BLaER1 treated with 17β-estradiol and CSF1 and Interleukin-3, amounts not matched to agents 10 nM and 100 nM (cell line): ENCODE measurements at regions not wholly inside any gene's neighbourhood (a gene's known extent, or its start where the extent isn't known, plus 50 kb on each side); places are given as distances from the start of the nearest gene placed in this dataset.
"Not testable (repeated sequence)": the region's sequence is repeated elsewhere in the genome, so short reads cannot be mapped to it uniquely, and the experiment has no call there.

Experiments
- H3K27ac ChIP-seq, 11 experiments: shearing (Covaris generic); formaldehyde crosslinking; 2 replicates each; pipeline ENCODE4 v1.8.1; 2022
- H3K27me3 ChIP-seq, 11 experiments: shearing (Covaris generic); formaldehyde crosslinking; 2 replicates each; pipeline ENCODE4 v1.8.1; 2022
- H3K36me3 ChIP-seq, 11 experiments: shearing (Covaris generic); formaldehyde crosslinking; 2 replicates each; pipeline ENCODE4 v1.8.1; 2022
- H3K4me1 ChIP-seq, 10 experiments: shearing (Covaris generic); formaldehyde crosslinking; 2 replicates each; pipeline ENCODE4 v1.8.1; 2022
- H3K4me2 ChIP-seq, 11 experiments: shearing (Covaris generic); formaldehyde crosslinking; 2 replicates each; pipeline ENCODE4 v1.8.1; 2022
- H3K4me3 ChIP-seq, 10 experiments: shearing (Covaris generic); formaldehyde crosslinking; 2 replicates each; pipeline ENCODE4 v1.8.1; 2022
- H3K9ac ChIP-seq, 11 experiments: shearing (Covaris generic); formaldehyde crosslinking; 2 replicates each; pipeline ENCODE4 v1.8.1; 2022
- H3K9me3 ChIP-seq, 11 experiments: shearing (Covaris generic); formaldehyde crosslinking; replicated peaks in 1 of 11; 2 replicates each; pipeline ENCODE4 v1.8.1; 2022
- H4K20me1 ChIP-seq, 11 experiments: shearing (Covaris generic); formaldehyde crosslinking; 2 replicates each; pipeline ENCODE4 v1.8.1; 2022
- Cebpa-rat ChIP-seq, 11 experiments: shearing (Covaris generic); IDR thresholded peaks; 2 replicates each; pipeline ENCODE4 v1.8.1; 2022

DNA sequence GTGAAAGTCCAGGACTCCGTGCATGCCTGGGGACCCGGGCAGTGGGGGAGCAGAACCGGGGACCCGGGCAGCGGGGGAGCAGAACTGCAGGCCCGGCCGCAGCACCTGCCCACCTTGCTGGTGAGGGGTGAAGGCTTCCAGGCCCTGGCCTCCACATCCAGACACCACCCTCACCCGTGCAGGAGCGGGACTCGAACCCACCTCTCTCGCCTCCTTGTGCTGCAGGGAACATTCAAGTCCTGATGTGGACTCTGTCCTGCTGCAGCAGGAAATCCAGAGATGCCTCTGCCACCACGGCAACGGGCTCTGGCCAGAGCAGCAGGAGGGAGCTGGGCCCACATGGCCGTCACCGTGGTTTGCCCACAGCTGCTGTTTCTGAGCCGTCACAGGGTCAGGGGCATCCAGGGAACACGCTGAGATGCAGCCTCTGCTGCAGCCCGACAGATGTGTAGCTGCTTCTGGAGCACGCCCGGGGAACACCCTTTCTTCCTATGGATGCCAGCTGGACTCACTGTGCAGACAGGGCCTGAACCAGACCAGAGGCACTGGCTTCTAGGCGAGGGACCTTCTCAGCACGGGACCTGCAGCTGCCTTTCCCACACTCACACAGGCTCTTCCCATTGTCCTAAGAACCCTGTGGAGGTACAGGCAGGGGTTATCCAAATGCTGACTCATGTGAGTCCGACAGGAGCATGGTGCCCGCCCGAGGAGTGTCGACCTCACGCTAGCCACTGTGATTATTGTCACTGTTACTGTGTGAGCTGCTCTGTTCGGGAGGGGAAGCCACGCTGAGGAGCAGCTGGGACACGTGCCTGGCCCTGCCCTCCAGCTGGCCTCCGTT lies 89.2 kb upstream of the CTDP1 start:
- H3K9me3 ChIP-seq: peaks cover 0 to 13% (median 7%) of the 10 kb centered on the region in 11 experiments; a peak in 12 of 22 replicates
- H3K27ac ChIP-seq: no peak overlapping the region
- peaks cover 16 to 54% (median 41%) of the 10 kb centered on the region in 10 experiments; a peak in 18 of 20 replicates for H3K4me1 ChIP-seq
- H3K4me2 ChIP-seq: peak overlapping the region in 9 of 11 experiments; percentile 37 to 76 (median 65); a peak in 18 of 22 replicates
- no peaks in the 10 kb centered on the region for H3K36me3 ChIP-seq
- no peaks in the 10 kb centered on the region; a peak in 1 of 22 replicates for H3K27me3 ChIP-seq
- no peak overlapping the region for H3K4me3 ChIP-seq
- TF ChIP-seq Cebpa-rat (IDR thresholded peaks at IDR 0.05): no peak
- H3K9ac ChIP-seq: peak overlapping the region in 3 of 11 experiments; percentile 9 to 33 (median 19); a peak in 2 of 22 replicates
- no peaks in the 10 kb centered on the region; a peak in 1 of 22 replicates for H4K20me1 ChIP-seq

DNA sequence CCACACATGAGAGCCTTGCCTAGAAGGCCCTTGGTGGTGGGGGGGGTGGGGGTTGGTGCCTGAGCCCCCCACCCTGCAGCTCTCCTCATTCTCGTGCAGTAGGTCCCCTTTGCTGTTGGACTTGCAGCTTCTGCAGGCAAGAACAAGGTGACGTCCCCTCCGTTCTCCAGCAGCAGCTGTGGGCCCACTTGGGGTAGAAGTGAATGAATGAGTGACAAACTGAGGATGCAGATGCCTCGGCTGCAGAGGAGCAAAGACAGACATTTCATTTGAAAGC lies 88.6 kb upstream of the CTDP1 start:
- no peak overlapping the region for H3K4me3 ChIP-seq
- no peaks in the 10 kb centered on the region for H3K36me3 ChIP-seq
- H3K9ac ChIP-seq: 0 out of 22 replicates have a peak overlapping the region, but pooled peaks of 1 of the 11 experiments have one; percentile 19
- no peaks in the 10 kb centered on the region; a peak in 1 of 22 replicates for H4K20me1 ChIP-seq
- H3K9me3 ChIP-seq: peaks cover 0 to 13% (median 7%) of the 10 kb centered on the region in 11 experiments; a peak in 12 of 22 replicates
- no peak for TF ChIP-seq Cebpa-rat (IDR thresholded peaks at IDR 0.05)
- peaks cover 16 to 56% (median 42%) of the 10 kb centered on the region in 10 experiments; a peak in 18 of 20 replicates for H3K4me1 ChIP-seq
- peak overlapping the region in 7 of 11 experiments; percentile 48 to 76 (median 65); a peak in 12 of 22 replicates for H3K4me2 ChIP-seq
- H3K27me3 ChIP-seq: no peaks in the 10 kb centered on the region; a peak in 1 of 22 replicates
- H3K27ac ChIP-seq: no peak overlapping the region

DNA sequence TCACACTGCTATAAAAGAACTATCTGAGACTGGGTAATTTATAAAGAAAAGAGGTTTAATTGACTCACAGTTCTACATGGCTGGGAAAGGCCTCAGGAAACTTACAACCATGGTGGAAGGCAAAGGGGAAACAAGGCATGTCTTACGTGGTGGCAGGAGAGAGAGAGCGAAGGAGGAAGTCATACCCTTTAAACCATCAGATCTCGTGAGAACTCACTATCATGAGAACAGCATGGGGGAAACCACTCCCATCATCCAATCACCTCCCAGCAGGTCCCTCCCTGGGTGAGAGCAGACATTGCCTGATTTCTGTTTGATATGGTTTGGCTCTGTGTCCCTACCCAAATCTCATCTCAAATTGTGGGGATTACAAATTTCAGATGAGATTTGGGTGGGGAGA lies 86.9 kb upstream of the CTDP1 start:
- Histone ChIP-seq H3K4me1 (peaks cover 16 to 62% (median 39%) of the 10 kb centered on the region in 10 experiments; a peak in 18 of 20 replicates), H3K9me3 (peaks cover 0 to 13% (median 7%) of the 10 kb centered on the region in 11 experiments; a peak in 12 of 22 replicates)
- not testable (repeated sequence) for H3K4me3 ChIP-seq, H3K36me3 ChIP-seq, H3K9ac ChIP-seq, H4K20me1 ChIP-seq, H3K4me2 ChIP-seq, H3K27ac ChIP-seq, H3K27me3 ChIP-seq

DNA sequence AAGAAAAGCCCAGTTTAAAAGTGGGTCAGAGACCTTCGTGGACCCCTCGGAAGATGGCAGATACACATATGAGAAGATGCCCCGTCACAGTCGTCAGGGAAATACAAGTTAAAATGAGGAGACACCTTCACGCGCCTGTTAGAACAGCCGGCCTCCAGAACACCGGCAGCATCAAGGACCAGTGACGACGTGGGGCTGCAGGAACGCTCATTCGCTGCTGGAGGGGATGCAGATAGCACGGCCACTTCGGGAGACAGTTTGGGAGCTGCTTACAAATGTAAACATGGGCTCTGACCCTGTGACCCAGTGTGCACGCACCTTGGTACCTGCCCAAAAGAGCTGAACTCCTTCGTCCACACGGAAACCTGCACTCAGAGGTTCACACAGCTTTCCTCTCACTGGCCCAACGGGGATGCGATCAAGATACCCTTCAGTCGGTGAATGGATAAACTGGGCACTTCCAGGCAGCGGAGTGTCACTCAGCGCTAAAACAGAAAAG lies 83.7 kb upstream of the CTDP1 start:
- H3K4me1 ChIP-seq: peaks cover 0 to 49% (median 11%) of the 10 kb centered on the region in 10 experiments; a peak in 14 of 20 replicates
- no peaks in the 10 kb centered on the region for H3K36me3 ChIP-seq
- H3K27me3 ChIP-seq: peaks cover 0 to 5% (median 0%) of the 10 kb centered on the region in 11 experiments; a peak in 1 of 22 replicates
- peak overlapping the region in 5 of 11 experiments; percentile 1 to 29 (median 5); a peak in 6 of 22 replicates for H3K4me2 ChIP-seq
- H3K9me3 ChIP-seq: peaks cover 0 to 13% (median 7%) of the 10 kb centered on the region in 11 experiments; a peak in 12 of 22 replicates
- TF ChIP-seq Cebpa-rat (IDR thresholded peaks at IDR 0.05): no peak
- H4K20me1 ChIP-seq: no peaks in the 10 kb centered on the region; a peak in 1 of 22 replicates
- no peak overlapping the region for H3K9ac ChIP-seq
- no peak overlapping the region for H3K4me3 ChIP-seq
- no peak overlapping the region for H3K27ac ChIP-seq

DNA sequence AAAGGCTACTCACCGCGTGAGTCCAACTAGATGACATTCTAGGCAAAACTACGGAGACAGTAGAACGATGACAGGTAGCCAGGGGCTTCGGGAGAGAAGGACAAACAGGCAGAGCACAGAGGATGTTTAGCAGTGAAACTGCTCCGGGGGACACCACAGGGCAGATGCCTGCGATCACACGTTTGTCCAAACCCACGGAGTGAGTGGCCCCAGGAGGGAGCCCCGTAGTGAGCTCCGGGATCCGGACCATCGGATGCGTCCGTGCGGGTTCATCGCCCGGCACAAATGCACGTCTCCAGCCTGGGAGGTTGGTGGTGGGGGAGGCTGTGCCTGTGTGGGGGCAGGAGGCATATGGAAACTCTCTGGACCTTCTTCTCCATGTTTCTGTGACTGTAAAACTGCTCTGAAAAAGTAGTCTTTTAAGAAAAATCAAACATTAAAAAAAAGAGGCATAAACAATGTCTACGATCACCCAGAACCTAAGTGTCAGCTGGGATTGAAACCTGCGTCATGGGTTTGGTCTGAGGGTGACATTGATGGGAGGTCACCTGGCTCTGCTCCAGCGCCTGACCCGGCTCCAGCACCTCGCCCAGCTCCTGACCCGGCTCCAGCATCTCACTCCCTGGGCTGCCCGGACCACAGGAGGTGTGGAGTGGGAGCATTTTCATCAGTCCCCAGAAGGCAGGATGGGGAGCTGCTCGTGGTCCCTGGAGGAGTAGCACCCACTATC lies 83.0 kb upstream of the CTDP1 start:
- no peaks in the 10 kb centered on the region for H3K36me3 ChIP-seq
- H3K4me1 ChIP-seq: peaks cover 0 to 51% (median 15%) of the 10 kb centered on the region in 10 experiments; a peak in 13 of 20 replicates
- no peaks in the 10 kb centered on the region; a peak in 1 of 22 replicates for H4K20me1 ChIP-seq
- no peak overlapping the region for H3K9ac ChIP-seq
- H3K4me2 ChIP-seq: peak overlapping the region in 5 of 11 experiments; percentile 1 to 29 (median 5); a peak in 6 of 22 replicates
- peaks cover 0 to 5% (median 0%) of the 10 kb centered on the region in 11 experiments; a peak in 1 of 22 replicates for H3K27me3 ChIP-seq
- H3K9me3 ChIP-seq: peaks cover 0 to 13% (median 7%) of the 10 kb centered on the region in 11 experiments; a peak in 12 of 22 replicates
- no peak for TF ChIP-seq Cebpa-rat (IDR thresholded peaks at IDR 0.05)
- H3K27ac ChIP-seq: no peak overlapping the region
- H3K4me3 ChIP-seq: no peak overlapping the region

DNA sequence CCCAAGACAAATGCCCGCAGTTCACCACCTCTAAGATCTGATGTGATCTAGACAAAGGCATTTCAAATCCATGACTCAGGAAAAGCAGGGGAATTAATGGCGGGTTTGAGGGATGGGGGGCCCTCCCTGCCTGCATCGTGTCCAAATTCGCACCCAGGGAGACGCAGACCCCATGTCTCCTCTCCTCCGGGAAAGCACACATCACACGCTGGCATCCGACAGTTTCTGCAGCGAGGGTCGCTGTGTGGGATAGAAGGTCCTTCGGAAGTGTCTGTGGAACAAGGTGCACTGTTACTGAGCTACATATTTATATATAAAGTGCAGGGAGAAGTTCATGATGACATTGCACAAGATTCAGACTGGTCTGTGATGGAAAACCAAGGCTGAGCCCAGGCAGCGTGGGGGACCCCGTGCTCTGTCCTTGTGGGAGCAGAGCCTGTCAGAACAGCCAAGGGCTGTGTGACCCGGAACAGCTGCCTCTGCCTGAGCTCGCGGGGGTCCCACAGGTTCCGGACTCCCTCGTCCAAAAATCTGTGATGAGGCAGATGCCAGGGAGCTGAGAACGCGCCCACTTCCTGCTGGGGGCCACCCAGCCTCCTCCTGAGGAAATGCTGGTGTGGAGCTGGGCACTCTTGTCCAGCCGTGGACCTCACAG lies 82.3 kb upstream of the CTDP1 start:
- no peak overlapping the region for H3K27ac ChIP-seq
- peaks cover 0 to 13% (median 7%) of the 10 kb centered on the region in 11 experiments; a peak in 12 of 22 replicates for H3K9me3 ChIP-seq
- no peak overlapping the region for H3K4me3 ChIP-seq
- H3K4me1 ChIP-seq: peaks cover 0 to 58% (median 18%) of the 10 kb centered on the region in 10 experiments; a peak in 15 of 20 replicates
- no peaks in the 10 kb centered on the region; a peak in 1 of 22 replicates for H4K20me1 ChIP-seq
- H3K9ac ChIP-seq: no peak overlapping the region
- H3K36me3 ChIP-seq: no peaks in the 10 kb centered on the region
- no peak for TF ChIP-seq Cebpa-rat (IDR thresholded peaks at IDR 0.05)
- peak overlapping the region in 6 of 11 experiments; percentile 1 to 29 (median 12); a peak in 6 of 22 replicates for H3K4me2 ChIP-seq
- peaks cover 0 to 5% (median 0%) of the 10 kb centered on the region in 11 experiments; a peak in 1 of 22 replicates for H3K27me3 ChIP-seq

DNA sequence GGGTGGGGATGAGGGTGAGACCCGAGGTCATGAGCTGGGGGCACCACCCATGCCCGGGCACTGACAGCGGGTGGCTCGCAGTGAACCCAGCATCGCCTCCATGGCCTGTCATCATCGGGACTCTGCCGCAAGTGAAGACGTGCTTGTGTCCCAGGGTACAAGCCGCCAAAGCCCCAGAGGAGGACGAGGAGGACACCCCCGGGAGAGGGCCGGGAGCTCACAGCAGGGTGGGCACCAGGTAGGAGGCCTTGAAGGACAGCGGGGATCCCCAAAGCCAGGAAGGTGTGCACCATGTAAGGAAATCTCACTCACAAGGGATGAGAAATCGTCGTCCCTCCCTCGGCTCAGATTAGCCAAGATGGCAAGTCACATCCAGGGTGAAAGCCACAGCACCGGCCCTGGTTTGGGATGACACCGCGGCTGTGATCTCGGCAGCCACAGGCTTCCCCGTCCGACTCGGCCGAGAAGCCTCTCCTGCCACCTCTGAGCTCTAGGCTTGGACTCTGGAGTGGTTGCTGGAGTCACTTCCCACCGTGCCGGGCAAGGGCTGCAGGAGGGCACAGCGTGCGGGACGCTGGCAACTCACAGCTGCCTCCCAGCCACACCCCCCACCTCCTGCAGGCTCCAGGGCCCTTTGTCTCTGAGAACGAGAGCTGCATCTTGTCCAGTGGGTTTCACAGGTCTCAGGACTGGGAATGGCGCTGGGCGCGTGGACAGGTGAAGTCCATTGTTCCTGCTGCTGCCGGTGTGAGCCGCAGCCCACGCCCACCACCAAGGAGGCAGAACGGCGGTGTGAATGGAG lies 81.6 kb upstream of the CTDP1 start:
- no peaks in the 10 kb centered on the region for H3K36me3 ChIP-seq
- H3K9ac ChIP-seq: no peak overlapping the region
- H3K4me1 ChIP-seq: peaks cover 0 to 65% (median 25%) of the 10 kb centered on the region in 10 experiments; a peak in 17 of 20 replicates
- H3K9me3 ChIP-seq: peaks cover 0 to 7% (median under 1%) of the 10 kb centered on the region in 11 experiments; a peak in 7 of 22 replicates
- TF ChIP-seq Cebpa-rat (IDR thresholded peaks at IDR 0.05): no peak
- H3K4me3 ChIP-seq: no peak overlapping the region
- H3K4me2 ChIP-seq: peak overlapping the region in 5 of 11 experiments; percentile 1 to 26 (median 5); a peak in 2 of 22 replicates
- peaks cover 0 to 5% (median 0%) of the 10 kb centered on the region in 11 experiments; a peak in 2 of 22 replicates for H4K20me1 ChIP-seq
- H3K27ac ChIP-seq: no peak overlapping the region
- H3K27me3 ChIP-seq: peaks cover 0 to 5% (median 0%) of the 10 kb centered on the region in 11 experiments; a peak in 3 of 22 replicates
